LNCaP clone FGC (cell line): ENCODE measurements at regions not wholly inside any gene's neighbourhood (a gene's known extent, or its start where the extent isn't known, plus 50 kb on each side); places are given as distances from the start of the nearest gene placed in this dataset.

Experiments
- DNase-seq: peaks from one replicate; pipeline ENCODE4 v3.0.0-alpha.2; 2011; ENCODE audit warnings: low read depth
- H3K4me3 ChIP-seq: 2 replicates; pipeline ENCODE4 v1.5.1; 2011; ENCODE audit warnings: mild to moderate bottlenecking, low read depth, low read length, control low read depth
- TF ChIP-seq, protein P1 (sequence below): IDR thresholded peaks from 2 replicates; pipeline ENCODE4 v1.5.1; 2012; ENCODE audit warnings: mild to moderate bottlenecking; ENCODE audit not compliant: control insufficient read depth, insufficient read depth; ENCODE audit errors: extremely low read depth

DNA sequence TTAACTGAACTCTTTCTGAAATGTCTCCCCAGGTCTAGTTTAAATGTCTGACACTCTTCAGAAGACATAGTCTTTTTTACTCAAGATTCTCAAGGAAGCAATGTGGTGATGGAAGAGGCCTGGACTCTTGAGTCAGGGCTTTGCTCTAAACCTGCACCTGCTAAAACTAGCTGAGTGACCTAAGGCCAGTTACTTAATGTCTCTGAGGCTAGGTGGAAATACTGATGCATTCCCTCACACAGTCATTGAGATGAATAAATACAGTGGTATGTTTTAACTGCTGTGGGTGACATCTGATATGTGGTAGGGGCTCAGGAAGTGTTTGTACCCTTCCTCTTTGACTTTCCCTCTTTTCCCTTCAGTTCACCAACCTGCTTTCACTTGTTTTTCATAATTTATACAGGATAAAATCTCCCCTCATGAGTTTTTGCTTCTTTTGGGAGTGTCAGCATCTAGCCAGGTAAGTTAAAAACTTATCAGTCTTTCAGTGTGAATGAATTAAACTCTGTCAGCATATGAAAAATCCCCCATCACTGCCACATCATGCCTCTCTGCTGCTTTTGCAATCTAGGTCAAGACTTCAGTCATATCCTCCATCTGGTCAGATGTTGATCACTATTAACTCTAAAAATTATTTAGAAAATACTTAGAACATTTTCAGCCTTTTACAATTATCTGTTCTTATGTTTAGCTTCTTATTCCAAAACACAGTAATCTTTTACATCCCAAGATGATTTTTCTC lies 178.7 kb upstream of the TNFAIP3 start:
- no peak overlapping the region for H3K4me3 ChIP-seq
- DNase-seq = no peak
- TF ChIP-seq, protein P1, sequence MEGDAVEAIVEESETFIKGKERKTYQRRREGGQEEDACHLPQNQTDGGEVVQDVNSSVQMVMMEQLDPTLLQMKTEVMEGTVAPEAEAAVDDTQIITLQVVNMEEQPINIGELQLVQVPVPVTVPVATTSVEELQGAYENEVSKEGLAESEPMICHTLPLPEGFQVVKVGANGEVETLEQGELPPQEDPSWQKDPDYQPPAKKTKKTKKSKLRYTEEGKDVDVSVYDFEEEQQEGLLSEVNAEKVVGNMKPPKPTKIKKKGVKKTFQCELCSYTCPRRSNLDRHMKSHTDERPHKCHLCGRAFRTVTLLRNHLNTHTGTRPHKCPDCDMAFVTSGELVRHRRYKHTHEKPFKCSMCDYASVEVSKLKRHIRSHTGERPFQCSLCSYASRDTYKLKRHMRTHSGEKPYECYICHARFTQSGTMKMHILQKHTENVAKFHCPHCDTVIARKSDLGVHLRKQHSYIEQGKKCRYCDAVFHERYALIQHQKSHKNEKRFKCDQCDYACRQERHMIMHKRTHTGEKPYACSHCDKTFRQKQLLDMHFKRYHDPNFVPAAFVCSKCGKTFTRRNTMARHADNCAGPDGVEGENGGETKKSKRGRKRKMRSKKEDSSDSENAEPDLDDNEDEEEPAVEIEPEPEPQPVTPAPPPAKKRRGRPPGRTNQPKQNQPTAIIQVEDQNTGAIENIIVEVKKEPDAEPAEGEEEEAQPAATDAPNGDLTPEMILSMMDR = no peak

- no peak for DNase-seq
- TF ChIP-seq, protein P1 = no peak
- no peak overlapping the region for H3K4me3 ChIP-seq
Observed at GRCh38 chr6:137689377-137689776, 177.7 kb upstream of the TNFAIP3 start.

GRCh38 chr6:137690034-137690433 lies 177.0 kb upstream of the TNFAIP3 start:
- TF ChIP-seq, protein P1 = no peak
- no peak for DNase-seq
- no peak overlapping the region for H3K4me3 ChIP-seq

- no peak for DNase-seq
- TF ChIP-seq, protein P1 = no peak
- no peak overlapping the region for H3K4me3 ChIP-seq
Observed at GRCh38 chr6:137690721-137691120, 176.3 kb upstream of the TNFAIP3 start.

DNA sequence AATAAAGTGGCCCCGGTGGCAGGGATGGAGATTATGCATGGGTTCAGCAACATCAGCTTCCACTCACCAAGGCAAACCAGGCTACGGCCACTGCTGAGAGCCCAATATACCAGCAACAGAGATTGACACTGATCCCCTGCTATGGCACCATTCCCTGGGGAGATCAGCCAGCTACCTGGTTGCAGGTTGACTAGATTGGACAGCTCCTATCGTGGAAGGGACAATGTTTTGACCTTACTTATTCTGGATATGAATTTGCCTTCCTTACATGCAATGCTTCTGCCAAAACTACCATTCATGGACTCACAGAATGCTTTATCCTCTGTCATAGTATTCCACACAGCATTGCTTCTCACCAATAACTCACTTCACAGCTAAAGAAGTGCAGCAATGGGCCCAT lies 174.8 kb upstream of the TNFAIP3 start:
- no peak overlapping the region for H3K4me3 ChIP-seq
- no peak for DNase-seq
- TF ChIP-seq, protein P1 = no peak

GRCh38 chr6:137692806-137693205 lies 174.3 kb upstream of the TNFAIP3 start:
- TF ChIP-seq, protein P1 = no peak
- H3K4me3 ChIP-seq = no peak overlapping the region
- no peak for DNase-seq

DNA sequence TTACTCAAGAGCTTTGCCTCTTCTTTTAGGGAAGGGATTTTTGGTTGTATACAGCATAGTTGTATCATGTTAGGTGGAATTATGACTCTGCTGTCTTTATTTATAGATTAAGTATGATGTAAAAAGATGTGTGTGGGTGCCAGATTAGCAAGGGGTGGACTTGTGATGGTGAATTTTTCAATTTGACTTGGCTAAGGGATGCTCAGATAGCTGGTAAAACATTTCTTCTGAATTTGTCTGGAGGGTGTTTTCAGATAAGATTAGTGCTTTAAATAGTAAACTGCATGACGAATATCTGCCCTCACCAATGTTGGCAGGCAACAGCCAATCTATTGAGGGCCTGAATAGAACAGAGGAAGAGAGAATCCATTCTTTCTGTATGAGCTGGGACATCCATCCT lies 173.3 kb upstream of the TNFAIP3 start:
- TF ChIP-seq, protein P1 = no peak
- no peak for DNase-seq

More for the DNA sequence above, 173.3 kb upstream of the TNFAIP3 start:
- no peak overlapping the region for H3K4me3 ChIP-seq
